Activated CD4-positive, alpha-beta T cell treated with anti-CD3 and anti-CD28 coated beads for 36 hours (primary cell): ENCODE measurements at regions not wholly inside any gene's neighbourhood (a gene's known extent, or its start where the extent isn't known, plus 50 kb on each side); places are given as distances from the start of the nearest gene placed in this dataset.

Experiments
- ATAC-seq: fragments of 200-7000 bp; cut with Tn5 transposase; one replicate; pipeline ENCODE4 v1.10.0; 2021; ENCODE audit warnings: mild to moderate bottlenecking, moderate library complexity
- CTCF ChIA-PET: fragments of 350-600 bp; sonication (Branson Sonifier 250); formaldehyde crosslinking; loops from one replicate; lab custom pipeline; 2021; ENCODE audit warnings: antibody characterized with exemption; lab: Charles Lee
- POLR2A ChIA-PET: fragments of 350-600 bp; sonication (Branson Sonifier 250); formaldehyde crosslinking; loops from one replicate; lab custom pipeline; 2021; ENCODE audit warnings: antibody characterized with exemption, inconsistent platforms; lab: Charles Lee
- DNase-seq: peaks from one replicate; pipeline ENCODE4 v3.0.0-alpha.2; 2020
- H3K27ac Mint-ChIP-seq: one replicate; pipeline ENCODE4 v1.8.0; 2021; ENCODE audit warnings: mixed read lengths
- H3K27me3 Mint-ChIP-seq: one replicate; pipeline ENCODE4 v1.8.0; 2021; ENCODE audit warnings: mixed read lengths
- H3K36me3 Mint-ChIP-seq: one replicate; pipeline ENCODE4 v1.8.0; 2021; ENCODE audit warnings: low read depth, mixed read lengths
- H3K4me1 Mint-ChIP-seq: one replicate; pipeline ENCODE4 v1.8.0; 2021; ENCODE audit warnings: mixed read lengths
- H3K4me3 Mint-ChIP-seq: one replicate; pipeline ENCODE4 v1.8.0; 2021; ENCODE audit warnings: mild to moderate bottlenecking, moderate library complexity, mixed read lengths
- H3K9me3 Mint-ChIP-seq: one replicate; pipeline ENCODE4 v1.8.0; 2021; ENCODE audit warnings: low read depth, mixed read lengths
- intact Hi-C, 2 experiments: fragments of 100-400 bp; cut with DNase I in 1 of 2; cut with micrococcal nuclease in 1 of 2; formaldehyde crosslinking; loops; one replicate each; pipeline versions ENCODE4 v1.14.2 to v1.15.1; 2022 to 2024; cut with DNase I, micrococcal nuclease

- no peak overlapping the region for H3K27ac Mint-ChIP-seq
- H3K36me3 Mint-ChIP-seq, result no peaks in the 10 kb centered on the region
- POLR2A ChIA-PET, result no interaction called here
- peaks cover 3% of the 10 kb centered on the region for H3K27me3 Mint-ChIP-seq
- H3K4me1 Mint-ChIP-seq, result no peaks in the 10 kb centered on the region
- H3K9me3 Mint-ChIP-seq, result no peaks in the 10 kb centered on the region
- intact Hi-C loops, result no loop called here
- no peak overlapping the region for H3K4me3 Mint-ChIP-seq
- DNase-seq (no peak), ATAC-seq (no peak)
- CTCF ChIA-PET, result no interaction called here
Observed at GRCh38 chr9:84151640-84152039, 171.0 kb downstream of the RMI1 start.

GRCh38 chr9:84152204-84152603 is 171.6 kb downstream of the RMI1 start:
- POLR2A ChIA-PET, result no interaction called here
- H3K4me3 Mint-ChIP-seq, result no peak overlapping the region
- no peaks in the 10 kb centered on the region for H3K9me3 Mint-ChIP-seq
- CTCF ChIA-PET, result no interaction called here
- no peak overlapping the region for H3K27ac Mint-ChIP-seq
- H3K4me1 Mint-ChIP-seq, result no peaks in the 10 kb centered on the region
- intact Hi-C loops, result no loop called here
- DNase-seq (no peak), ATAC-seq (no peak)
- H3K36me3 Mint-ChIP-seq, result no peaks in the 10 kb centered on the region
- H3K27me3 Mint-ChIP-seq, result peaks cover 3% of the 10 kb centered on the region

GRCh38 chr9:84153885-84154284 is 173.3 kb downstream of the RMI1 start:
- intact Hi-C loops, result no loop called here
- CTCF ChIA-PET, result no interaction called here
- DNase-seq (no peak), ATAC-seq (no peak)
- Mint-ChIP-seq H3K4me3 (no peak overlapping the region), H3K36me3 (no peaks in the 10 kb centered on the region), H3K9me3 (no peaks in the 10 kb centered on the region), H3K27me3 (peaks cover 4% of the 10 kb centered on the region), H3K27ac (no peak overlapping the region), H3K4me1 (no peaks in the 10 kb centered on the region)
- POLR2A ChIA-PET, result no interaction called here

- Mint-ChIP-seq H3K27me3 (peaks cover 6% of the 10 kb centered on the region), H3K9me3 (no peaks in the 10 kb centered on the region), H3K4me1 (no peaks in the 10 kb centered on the region), H3K27ac (no peak overlapping the region), H3K4me3 (no peak overlapping the region), H3K36me3 (no peaks in the 10 kb centered on the region)
- DNase-seq, result no peak
- intact Hi-C loops, result no loop called here
- ChIA-PET CTCF (no interaction called here), POLR2A (no interaction called here)
- no peak for ATAC-seq
Observed at GRCh38 chr9:84154320-84154719, 173.7 kb downstream of the RMI1 start.

GRCh38 chr9:84163052-84163650 is 177.4 kb downstream of the SLC28A3 start:
- ChIA-PET CTCF (interaction anchor here (0.5 to 5.1 kb wide), 4 partner anchors 10 to 231 kb away, joined by 3 to 36 read pairs (median 3); no protein-coding TSS in a partner anchor), POLR2A (no interaction called here)
- Mint-ChIP-seq H3K4me3 (no peak overlapping the region), H3K27me3 (peaks cover 18% of the 10 kb centered on the region), H3K36me3 (no peaks in the 10 kb centered on the region), H3K4me1 (no peaks in the 10 kb centered on the region), H3K9me3 (no peaks in the 10 kb centered on the region), H3K27ac (no peak overlapping the region)
- intact Hi-C loops, result no loop called here
- ATAC-seq (no peak), DNase-seq (no peak)

- H3K9me3 Mint-ChIP-seq, result no peaks in the 10 kb centered on the region
- H3K27ac Mint-ChIP-seq, result no peak overlapping the region
- ATAC-seq, result no peak
- no peaks in the 10 kb centered on the region for H3K4me1 Mint-ChIP-seq
- H3K4me3 Mint-ChIP-seq, result no peak overlapping the region
- POLR2A ChIA-PET, result no interaction called here
- CTCF ChIA-PET, result interaction anchor here (0.7 kb wide), 1 partner anchor 188 kb away, joined by 3 read pairs; no protein-coding TSS in a partner anchor
- intact Hi-C loops, result no loop called here
- H3K27me3 Mint-ChIP-seq, result peaks cover 4% of the 10 kb centered on the region
- no peaks in the 10 kb centered on the region for H3K36me3 Mint-ChIP-seq
- no peak for DNase-seq
Observed at GRCh38 chr9:84166891-84167290, 173.7 kb downstream of the SLC28A3 start.

- ATAC-seq (no peak), DNase-seq (no peak)
- intact Hi-C loops, result no loop called here
- Mint-ChIP-seq H3K36me3 (no peaks in the 10 kb centered on the region), H3K9me3 (no peaks in the 10 kb centered on the region), H3K4me3 (no peak overlapping the region), H3K27ac (no peak overlapping the region), H3K27me3 (no peaks in the 10 kb centered on the region), H3K4me1 (no peaks in the 10 kb centered on the region)
- CTCF ChIA-PET, result no interaction called here
- POLR2A ChIA-PET, result no interaction called here
Observed at GRCh38 chr9:84169240-84169639, 171.3 kb downstream of the SLC28A3 start.

- ChIA-PET CTCF (no interaction called here), POLR2A (no interaction called here)
- Mint-ChIP-seq H3K4me3 (no peak overlapping the region), H3K27ac (no peak overlapping the region), H3K27me3 (no peaks in the 10 kb centered on the region), H3K36me3 (no peaks in the 10 kb centered on the region), H3K4me1 (no peaks in the 10 kb centered on the region), H3K9me3 (no peaks in the 10 kb centered on the region)
- no peak for ATAC-seq
- DNase-seq, result no peak
- intact Hi-C loops, result loop anchor here in 1 of 2 experiments (5.0 kb wide), 1 partner anchor 147 kb away; no protein-coding TSS in a partner anchor
Observed at GRCh38 chr9:84170521-84171141, 169.9 kb downstream of the SLC28A3 start.

GRCh38 chr9:84173961-84174360 is 166.6 kb downstream of the SLC28A3 start:
- POLR2A ChIA-PET, result no interaction called here
- H3K4me1 Mint-ChIP-seq, result no peaks in the 10 kb centered on the region
- no peak overlapping the region for H3K27ac Mint-ChIP-seq

GRCh38 chr9:84174486-84174885 is 166.1 kb downstream of the SLC28A3 start:
- H3K27ac Mint-ChIP-seq, result no peak overlapping the region
- no peaks in the 10 kb centered on the region for H3K36me3 Mint-ChIP-seq
- intact Hi-C loops, result loop anchor here in 1 of 2 experiments (5.0 kb wide), 1 partner anchor 143 kb away; no protein-coding TSS in a partner anchor
- ChIA-PET CTCF (interaction anchor here (0.6 to 4.1 kb wide), 7 partner anchors 10 to 207 kb away, joined by 3 to 36 read pairs (median 4); no protein-coding TSS in a partner anchor), POLR2A (no interaction called here)
- H3K4me3 Mint-ChIP-seq, result no peak overlapping the region
- DNase-seq (no peak), ATAC-seq (no peak)
- no peaks in the 10 kb centered on the region for H3K27me3 Mint-ChIP-seq
- H3K9me3 Mint-ChIP-seq, result no peaks in the 10 kb centered on the region
- H3K4me1 Mint-ChIP-seq, result no peaks in the 10 kb centered on the region

More at GRCh38 chr9:84173961-84174360, 166.6 kb downstream of the SLC28A3 start:
- intact Hi-C loops, result loop anchor here (1.0 to 5.0 kb wide), 3 partner anchors 141 to 236 kb away; no protein-coding TSS in a partner anchor
- H3K36me3 Mint-ChIP-seq, result no peaks in the 10 kb centered on the region
- no peaks in the 10 kb centered on the region for H3K27me3 Mint-ChIP-seq
- H3K9me3 Mint-ChIP-seq, result no peaks in the 10 kb centered on the region
- DNase-seq (no peak), ATAC-seq (no peak)
- no peak overlapping the region for H3K4me3 Mint-ChIP-seq
- CTCF ChIA-PET, result interaction anchor here (0.7 to 4.1 kb wide), 13 partner anchors 10 to 281 kb away, joined by 3 to 36 read pairs (median 4); no protein-coding TSS in a partner anchor

- Mint-ChIP-seq H3K4me3 (no peak overlapping the region), H3K4me1 (no peaks in the 10 kb centered on the region), H3K27ac (no peak overlapping the region), H3K36me3 (no peaks in the 10 kb centered on the region), H3K9me3 (no peaks in the 10 kb centered on the region), H3K27me3 (peaks cover 2% of the 10 kb centered on the region)
- no peak for ATAC-seq
- intact Hi-C loops, result no loop called here
- POLR2A ChIA-PET, result no interaction called here
- DNase-seq, result no peak
- CTCF ChIA-PET, result no interaction called here
Observed at GRCh38 chr9:84177407-84177806, 163.2 kb downstream of the SLC28A3 start.

GRCh38 chr9:84179531-84179930 is 161.0 kb downstream of the SLC28A3 start:
- ATAC-seq (no peak), DNase-seq (no peak)
- no peaks in the 10 kb centered on the region for H3K4me1 Mint-ChIP-seq
- CTCF ChIA-PET, result interaction anchor here (0.7 kb wide), 1 partner anchor 9 kb away, joined by 3 read pairs; no protein-coding TSS in a partner anchor
- peaks cover 2% of the 10 kb centered on the region for H3K27me3 Mint-ChIP-seq
- intact Hi-C loops, result no loop called here
- no peaks in the 10 kb centered on the region for H3K36me3 Mint-ChIP-seq
- H3K4me3 Mint-ChIP-seq, result no peak overlapping the region
- no peak overlapping the region for H3K27ac Mint-ChIP-seq
- no peaks in the 10 kb centered on the region for H3K9me3 Mint-ChIP-seq
- POLR2A ChIA-PET, result no interaction called here
